Astrocyte of the cerebellum (primary cell): ENCODE measurements at regions not wholly inside any gene's neighbourhood (a gene's known extent, or its start where the extent isn't known, plus 50 kb on each side); places are given as distances from the start of the nearest gene placed in this dataset.

Experiments used
- DNase-seq: peaks from one replicate; pipeline ENCODE4 v3.0.0-alpha.2; 2011; ENCODE audit warnings: low read depth
- H3K4me3 ChIP-seq: 2 replicates; pipeline ENCODE4 v1.5.1; 2011; ENCODE audit warnings: mild to moderate bottlenecking, low read depth, low read length, moderate library complexity
- CTCF ChIP-seq: IDR thresholded peaks from 2 replicates; pipeline ENCODE4 v1.5.1; 2012; ENCODE audit warnings: low read length, low read depth, moderate library complexity, mild to moderate bottlenecking; ENCODE audit errors: missing control alignments
- in situ Hi-C: cut with HindIII; loops from 2 replicates; pipeline ENCODE4 v1.10.0; 2017; ENCODE audit warnings: low sequenced_read_pairs

GRCh38 chr13:74769333-74769732 is 635.1 kb upstream of the KLF12 start:
- no peak overlapping the region for H3K4me3 ChIP-seq
- no peak for TF ChIP-seq CTCF
- in situ Hi-C loops = no loop called here
- no peak for DNase-seq

- in situ Hi-C loops = no loop called here
- TF ChIP-seq CTCF = no peak
- DNase-seq = no peak
- H3K4me3 ChIP-seq = no peak overlapping the region
These were observed 634.4 kb upstream of the KLF12 start for GRCh38 chr13:74768521-74769085.

GRCh38 chr13:74767050-74767449 is 632.8 kb upstream of the KLF12 start:
- TF ChIP-seq CTCF = no peak
- H3K4me3 ChIP-seq = no peak overlapping the region
- DNase-seq = no peak
- in situ Hi-C loops = no loop called here

DNA sequence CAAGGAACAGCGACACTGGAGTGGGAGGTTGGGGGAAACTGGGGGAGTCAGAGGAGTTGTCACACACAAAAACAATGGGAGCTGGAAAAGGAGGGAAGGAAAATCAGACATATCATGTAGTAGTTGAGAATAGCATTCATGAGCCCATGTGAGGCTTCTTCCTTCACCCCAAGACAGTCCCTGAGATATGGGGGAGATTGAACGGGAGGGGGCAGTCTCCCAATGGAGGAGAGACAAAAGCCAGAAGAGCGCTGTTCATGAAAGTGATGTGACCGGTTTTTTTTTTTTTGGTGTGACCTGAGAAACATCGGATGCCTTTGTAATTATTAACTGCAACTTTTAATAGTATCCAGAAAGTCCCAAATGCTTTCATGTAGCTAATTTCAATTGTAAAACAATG is 631.8 kb upstream of the KLF12 start:
- no peak for TF ChIP-seq CTCF
- DNase-seq = no peak
- no peak overlapping the region for H3K4me3 ChIP-seq
- in situ Hi-C loops = no loop called here

GRCh38 chr13:74761801-74762757 is 627.9 kb upstream of the KLF12 start:
- peak; percentile 95 for DNase-seq
- in situ Hi-C loops = no loop called here
- no peak for TF ChIP-seq CTCF
- no peak overlapping the region for H3K4me3 ChIP-seq

GRCh38 chr13:74758188-74758587 is 624.0 kb upstream of the KLF12 start:
- no peak for DNase-seq
- TF ChIP-seq CTCF = no peak
- in situ Hi-C loops = no loop called here
- no peak overlapping the region for H3K4me3 ChIP-seq
